Neuronal stem cell (in vitro differentiated cells): ENCODE measurements at regions not wholly inside any gene's neighbourhood (a gene's known extent, or its start where the extent isn't known, plus 50 kb on each side); places are given as distances from the start of the nearest gene placed in this dataset.

Source experiments
- DNase-seq: peaks from one replicate; pipeline ENCODE4 v3.0.0-alpha.2; 2013; ENCODE audit warnings: low spot score
- H2AFZ ChIP-seq: one replicate; pipeline ENCODE4 v1.6.1; 2013; ENCODE audit warnings: mild to moderate bottlenecking, low read length, inconsistent platforms
- H2AK5ac ChIP-seq: 2 replicates; pipeline ENCODE4 v1.6.1; 2013; ENCODE audit warnings: low read depth, mild to moderate bottlenecking, inconsistent platforms, low read length, moderate library complexity, mixed read lengths
- H2BK120ac ChIP-seq: 2 replicates; pipeline ENCODE4 v1.6.1; 2013; ENCODE audit warnings: low read depth, mild to moderate bottlenecking, inconsistent platforms, low read length, moderate library complexity, mixed read lengths
- H2BK12ac ChIP-seq: one replicate; pipeline ENCODE4 v1.6.1; 2013; ENCODE audit warnings: low read length, inconsistent platforms
- H2BK15ac ChIP-seq: 2 replicates; pipeline ENCODE4 v1.6.1; 2013; ENCODE audit warnings: mild to moderate bottlenecking, low read length, inconsistent platforms, mixed read lengths
- H2BK5ac ChIP-seq: one replicate; pipeline ENCODE4 v1.6.1; 2013; ENCODE audit warnings: inconsistent platforms, mild to moderate bottlenecking, low read length, moderate library complexity
- H3K14ac ChIP-seq: one replicate; pipeline ENCODE4 v1.6.1; 2013; ENCODE audit warnings: low read length, inconsistent platforms
- H3K18ac ChIP-seq: 2 replicates; pipeline ENCODE4 v1.6.1; 2013; ENCODE audit warnings: low read length, inconsistent platforms
- H3K23ac ChIP-seq: 2 replicates; pipeline ENCODE4 v1.6.1; 2013; ENCODE audit warnings: low read depth, mild to moderate bottlenecking, mixed read lengths, low read length, inconsistent platforms; ENCODE audit not compliant: poor library complexity
- H3K27ac ChIP-seq: replicated peaks from 3 replicates; pipeline ENCODE4 v1.5.1; 2013; ENCODE audit warnings: low read length, inconsistent platforms
- H3K27me3 ChIP-seq, 3 experiments: 2 replicates each; pipeline ENCODE4 v1.6.1; 2013; ENCODE audit warnings: low read length in 3 of 3, mild to moderate bottlenecking in 2 of 3, inconsistent platforms in 1 of 3, low read depth in 1 of 3, mixed read lengths in 1 of 3, moderate library complexity in 1 of 3; ENCODE audit not compliant: control insufficient read depth in 3 of 3, insufficient read depth in 3 of 3
- H3K36me3 ChIP-seq, 2 donors: replicated peaks in 1 of 2; 2 replicates each; pipeline ENCODE4 v1.6.1; 2013; ENCODE audit warnings: low read length in 2 of 2; ENCODE audit not compliant: control insufficient read depth in 2 of 2, insufficient read depth in 2 of 2
- H3K4ac ChIP-seq: 2 replicates; pipeline ENCODE4 v1.6.1; 2013; ENCODE audit warnings: inconsistent platforms, mild to moderate bottlenecking, low read length, moderate library complexity
- H3K4me1 ChIP-seq, 2 donors: 1 replicate in 1 of 2; 2 replicates in 1 of 2; pipeline ENCODE4 v1.6.1; 2013; ENCODE audit warnings: low read length in 2 of 2, low read depth in 1 of 2; ENCODE audit not compliant: control insufficient read depth in 2 of 2, insufficient read depth in 1 of 2
- H3K4me2 ChIP-seq: one replicate; pipeline ENCODE4 v1.6.1; 2013; ENCODE audit warnings: mild to moderate bottlenecking, low read length, inconsistent platforms; ENCODE audit not compliant: insufficient read depth, poor library complexity, severe bottlenecking
- H3K4me3 ChIP-seq, 2 donors: 2 replicates each; pipeline ENCODE4 v1.5.1; 2013; ENCODE audit warnings: low read length in 2 of 2, mild to moderate bottlenecking in 2 of 2, inconsistent platforms in 1 of 2, moderate library complexity in 1 of 2
- H3K79me1 ChIP-seq: one replicate; pipeline ENCODE4 v1.6.1; 2013; ENCODE audit warnings: low read depth, mild to moderate bottlenecking, inconsistent platforms, low read length, moderate library complexity
- H3K9ac ChIP-seq: one replicate; pipeline ENCODE4 v1.6.1; 2013; ENCODE audit warnings: mild to moderate bottlenecking, low read depth, low read length, inconsistent platforms; ENCODE audit not compliant: poor library complexity
- H3K9me3 ChIP-seq, 2 donors: replicated peaks in 1 of 2; 2 replicates each; pipeline versions ENCODE3 to v1.6.1; 2013; ENCODE audit warnings: low read length in 2 of 2, mild to moderate bottlenecking in 2 of 2, inconsistent platforms in 1 of 2, low read depth in 1 of 2, mixed read lengths in 1 of 2, moderate library complexity in 1 of 2; ENCODE audit not compliant: control insufficient read depth in 2 of 2, insufficient read depth in 1 of 2
- H4K8ac ChIP-seq: one replicate; pipeline ENCODE4 v1.6.1; 2013; ENCODE audit warnings: low read depth, mild to moderate bottlenecking, inconsistent platforms, low read length, moderate library complexity
- H4K91ac ChIP-seq: one replicate; pipeline ENCODE4 v1.6.1; 2013; ENCODE audit warnings: low read length, low read depth, mild to moderate bottlenecking, inconsistent platforms; ENCODE audit not compliant: poor library complexity
- WGBS, 2 donors: extraction: QIAGEN DNeasy Blood & Tissue Kit; methylation state at CpG; one replicate each; pipeline ENCODE4 v1.1.7; 2013; ENCODE audit warnings: missing lambda C conversion rate in 2 of 2, mixed read lengths in 1 of 2; ENCODE audit not compliant: insufficient read length in 2 of 2, insufficient replicate concordance in 1 of 2; ENCODE audit errors: extremely low coverage in 2 of 2; 5-methylcytosine and 5-hydroxymethylcytosine counted together

DNA sequence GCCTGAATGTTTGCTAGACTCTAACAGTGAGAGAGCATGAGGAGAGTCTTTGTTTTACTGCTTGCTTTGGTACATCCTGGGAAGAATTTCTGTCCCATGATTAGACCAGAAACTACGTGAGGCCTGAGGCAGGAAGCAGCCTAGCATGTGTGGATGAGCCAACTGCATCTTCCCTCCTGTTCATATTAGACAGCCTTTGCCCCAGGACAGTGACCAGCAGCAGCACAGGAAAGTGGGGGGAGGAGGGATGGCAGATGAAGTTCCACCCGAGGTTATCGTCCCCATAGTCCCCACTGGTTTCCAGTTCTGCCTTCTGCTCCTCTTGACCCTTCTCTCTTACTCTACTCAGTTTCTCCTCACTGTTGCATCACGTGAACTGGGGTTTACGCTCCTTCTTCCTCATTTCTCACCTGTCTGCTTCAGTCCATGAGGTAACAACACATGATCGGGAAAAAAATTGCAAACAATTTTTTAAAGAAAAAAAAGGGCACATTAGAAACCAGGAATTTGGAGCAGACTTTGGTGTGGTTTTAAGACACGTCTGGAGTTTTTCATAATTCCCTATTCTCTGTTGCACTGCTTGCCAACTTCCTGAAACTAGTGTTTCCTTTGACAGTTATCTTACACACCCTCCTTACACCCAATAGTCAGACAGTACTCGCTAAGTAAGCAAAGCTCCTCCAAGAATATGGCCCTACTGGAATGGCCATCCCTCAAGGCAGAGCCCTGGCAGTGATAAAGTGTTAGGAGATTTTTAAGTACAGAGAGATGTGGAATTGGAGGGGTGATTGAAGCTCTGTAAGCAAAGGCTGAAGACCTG is 84.1 kb downstream of the SNX18 start:
- no peak overlapping the region for H3K4me3 ChIP-seq
- no peak overlapping the region for H2BK120ac ChIP-seq
- no CpG with 5 or more reads among the region's 8 CpGs for WGBS, 2 donors
- no peak overlapping the region for H2AK5ac ChIP-seq
- H3K4me2 ChIP-seq = no peak overlapping the region
- no peaks in the 10 kb centered on the region for H3K4me1 ChIP-seq
- no peak for DNase-seq
- H3K18ac ChIP-seq = no peak overlapping the region
- no peak overlapping the region for H3K4ac ChIP-seq
- no peak overlapping the region for H2AFZ ChIP-seq
- H4K91ac ChIP-seq = no peak overlapping the region
- no peaks in the 10 kb centered on the region for H3K79me1 ChIP-seq
- no peak overlapping the region for H3K27ac ChIP-seq
- no peak overlapping the region for H2BK5ac ChIP-seq
- no peak overlapping the region for H3K14ac ChIP-seq
- no peak overlapping the region for H3K9ac ChIP-seq
- no peaks in the 10 kb centered on the region for H3K9me3 ChIP-seq
- no peak overlapping the region for H2BK15ac ChIP-seq
- no peak overlapping the region for H3K23ac ChIP-seq
- no peak overlapping the region for H2BK12ac ChIP-seq
- H4K8ac ChIP-seq = no peak overlapping the region
- H3K36me3 ChIP-seq = no peaks in the 10 kb centered on the region
- H3K27me3 ChIP-seq = peaks cover 0 to 2% (median 0%) of the 10 kb centered on the region in 3 experiments
